Chondrocyte (in vitro differentiated cells): ENCODE measurements at regions not wholly inside any gene's neighbourhood (a gene's known extent, or its start where the extent isn't known, plus 50 kb on each side); places are given as distances from the start of the nearest gene placed in this dataset.

Experiments
- DNase-seq: peaks from one replicate; pipeline ENCODE4 v3.0.0; 2021; ENCODE audit warnings: mixed read lengths, low spot score
- H3K27ac Mint-ChIP-seq: one replicate; pipeline ENCODE4 v1.8.0; 2021; ENCODE audit warnings: mild to moderate bottlenecking, moderate library complexity, mixed read lengths; ENCODE audit not compliant: unreplicated experiment
- H3K27me3 Mint-ChIP-seq: 2 replicates; pipeline ENCODE4 v1.8.0; 2021; ENCODE audit warnings: low read depth, mixed read lengths
- H3K36me3 Mint-ChIP-seq: 2 replicates; pipeline ENCODE4 v1.8.0; 2021; ENCODE audit warnings: low read depth, mixed read lengths
- H3K4me1 Mint-ChIP-seq: 2 replicates; pipeline ENCODE4 v1.8.0; 2021; ENCODE audit warnings: low read depth, mild to moderate bottlenecking, mixed read lengths
- H3K4me3 Mint-ChIP-seq: one replicate; pipeline ENCODE4 v1.8.0; 2021; ENCODE audit warnings: mild to moderate bottlenecking, moderate library complexity, mixed read lengths; ENCODE audit not compliant: unreplicated experiment
- H3K9me3 Mint-ChIP-seq: 2 replicates; pipeline ENCODE4 v1.8.0; 2021; ENCODE audit warnings: low read depth, mixed read lengths
- TF ChIP-seq, protein P1 (sequence below): fragments of 200-600 bp; sonication (generic); IDR thresholded peaks from 2 replicates; pipeline ENCODE4 v1.5.0; 2021; ENCODE audit warnings: antibody characterized with exemption, mild to moderate bottlenecking, moderate library complexity

DNA sequence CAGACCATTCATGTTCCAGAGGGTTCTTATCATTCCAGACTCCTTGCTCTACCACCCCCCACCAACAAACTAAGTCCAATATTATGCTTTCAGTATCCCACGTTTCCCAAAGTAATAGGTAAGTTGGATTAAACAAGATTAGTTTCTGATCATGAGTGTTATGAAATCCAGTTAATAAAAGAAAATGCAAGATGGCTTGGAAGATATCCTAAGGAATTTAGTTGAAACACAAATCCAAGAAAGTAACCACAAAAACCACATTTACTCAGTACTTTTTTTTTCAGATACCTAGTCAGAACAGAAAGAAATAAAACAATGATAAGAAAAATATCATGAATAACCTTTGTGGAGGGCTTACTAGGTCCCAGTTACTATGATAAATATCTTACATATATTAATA is 119.4 kb upstream of the MIR17HG start:
- Mint-ChIP-seq H3K27me3 (no peaks in the 10 kb centered on the region), H3K36me3 (peaks cover 2% of the 10 kb centered on the region), H3K27ac (no peak overlapping the region), H3K9me3 (peaks cover 9% of the 10 kb centered on the region), H3K4me1 (no peaks in the 10 kb centered on the region), H3K4me3 (no peak overlapping the region)
- DNase-seq: no peak
- TF ChIP-seq, protein P1, sequence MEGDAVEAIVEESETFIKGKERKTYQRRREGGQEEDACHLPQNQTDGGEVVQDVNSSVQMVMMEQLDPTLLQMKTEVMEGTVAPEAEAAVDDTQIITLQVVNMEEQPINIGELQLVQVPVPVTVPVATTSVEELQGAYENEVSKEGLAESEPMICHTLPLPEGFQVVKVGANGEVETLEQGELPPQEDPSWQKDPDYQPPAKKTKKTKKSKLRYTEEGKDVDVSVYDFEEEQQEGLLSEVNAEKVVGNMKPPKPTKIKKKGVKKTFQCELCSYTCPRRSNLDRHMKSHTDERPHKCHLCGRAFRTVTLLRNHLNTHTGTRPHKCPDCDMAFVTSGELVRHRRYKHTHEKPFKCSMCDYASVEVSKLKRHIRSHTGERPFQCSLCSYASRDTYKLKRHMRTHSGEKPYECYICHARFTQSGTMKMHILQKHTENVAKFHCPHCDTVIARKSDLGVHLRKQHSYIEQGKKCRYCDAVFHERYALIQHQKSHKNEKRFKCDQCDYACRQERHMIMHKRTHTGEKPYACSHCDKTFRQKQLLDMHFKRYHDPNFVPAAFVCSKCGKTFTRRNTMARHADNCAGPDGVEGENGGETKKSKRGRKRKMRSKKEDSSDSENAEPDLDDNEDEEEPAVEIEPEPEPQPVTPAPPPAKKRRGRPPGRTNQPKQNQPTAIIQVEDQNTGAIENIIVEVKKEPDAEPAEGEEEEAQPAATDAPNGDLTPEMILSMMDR: no peak

DNA sequence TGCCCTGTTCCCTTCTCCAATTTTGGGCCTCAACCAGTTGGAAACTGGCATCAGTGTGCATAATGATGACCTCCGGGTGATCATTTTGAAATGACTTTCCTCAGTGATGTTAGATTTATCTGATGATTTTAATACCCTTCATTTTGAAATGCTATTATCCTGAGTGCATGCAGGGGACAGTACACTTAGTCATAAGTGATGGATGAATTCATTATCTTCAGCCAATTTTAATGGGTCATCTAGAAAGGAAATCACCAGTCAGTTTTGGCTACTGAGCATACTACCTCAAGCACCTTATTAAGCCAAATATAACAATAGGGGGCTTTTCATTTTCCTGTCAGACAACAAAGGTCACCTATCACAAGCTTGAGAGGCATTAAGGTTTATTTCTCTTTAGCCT is 118.5 kb upstream of the MIR17HG start:
- Mint-ChIP-seq H3K4me1 (no peaks in the 10 kb centered on the region), H3K4me3 (no peak overlapping the region), H3K9me3 (peaks cover 5% of the 10 kb centered on the region), H3K36me3 (peaks cover 2% of the 10 kb centered on the region), H3K27ac (no peak overlapping the region), H3K27me3 (no peaks in the 10 kb centered on the region)
- DNase-seq: no peak
- TF ChIP-seq, protein P1: no peak

DNA sequence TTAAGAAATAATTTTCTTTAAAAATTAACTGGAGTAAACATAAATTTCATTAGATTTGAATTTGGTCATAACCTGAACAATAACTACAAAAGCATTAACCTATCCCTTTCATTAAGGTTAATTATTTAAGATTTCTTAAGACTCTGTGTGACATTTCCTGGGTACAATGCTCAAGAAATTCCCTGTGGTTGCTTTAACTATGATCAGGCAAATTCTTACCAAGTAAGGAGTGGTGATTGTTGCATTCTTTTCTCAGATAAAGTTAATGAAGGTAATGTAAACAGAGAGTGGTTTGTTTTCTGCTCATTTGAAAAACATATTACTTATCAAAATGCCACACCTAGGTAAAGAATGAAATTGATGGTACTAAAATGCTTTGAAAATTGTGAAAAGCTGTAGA is 114.8 kb upstream of the MIR17HG start:
- Mint-ChIP-seq H3K27me3 (no peaks in the 10 kb centered on the region), H3K4me3 (no peak overlapping the region), H3K27ac (no peak overlapping the region), H3K36me3 (no peaks in the 10 kb centered on the region), H3K9me3 (no peaks in the 10 kb centered on the region), H3K4me1 (no peaks in the 10 kb centered on the region)
- TF ChIP-seq, protein P1: no peak
- DNase-seq: no peak

DNA sequence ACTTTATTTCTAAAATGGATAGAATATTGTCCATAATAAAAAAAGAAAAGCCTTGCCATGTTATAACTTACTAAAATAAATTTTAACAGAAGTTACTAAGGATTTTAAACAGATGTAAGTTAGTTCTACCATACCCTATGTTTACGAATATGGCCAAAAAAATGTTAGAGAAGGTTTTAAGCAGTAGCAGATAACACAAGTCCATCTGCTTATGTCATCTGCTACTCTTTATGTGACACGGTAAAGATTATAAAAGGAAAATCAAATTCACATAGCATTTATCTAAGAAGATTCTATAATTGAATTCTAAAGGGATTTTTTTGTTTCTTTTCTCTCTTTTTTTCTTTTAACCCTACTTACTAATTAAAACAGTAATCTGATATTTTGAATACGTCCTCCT is 114.2 kb upstream of the MIR17HG start:
- no peak overlapping the region for H3K4me3 Mint-ChIP-seq
- H3K9me3 Mint-ChIP-seq: no peaks in the 10 kb centered on the region
- no peaks in the 10 kb centered on the region for H3K36me3 Mint-ChIP-seq
- DNase-seq: no peak
- no peaks in the 10 kb centered on the region for H3K27me3 Mint-ChIP-seq
- TF ChIP-seq, protein P1: no peak
- no peaks in the 10 kb centered on the region for H3K4me1 Mint-ChIP-seq
- no peak overlapping the region for H3K27ac Mint-ChIP-seq

DNA sequence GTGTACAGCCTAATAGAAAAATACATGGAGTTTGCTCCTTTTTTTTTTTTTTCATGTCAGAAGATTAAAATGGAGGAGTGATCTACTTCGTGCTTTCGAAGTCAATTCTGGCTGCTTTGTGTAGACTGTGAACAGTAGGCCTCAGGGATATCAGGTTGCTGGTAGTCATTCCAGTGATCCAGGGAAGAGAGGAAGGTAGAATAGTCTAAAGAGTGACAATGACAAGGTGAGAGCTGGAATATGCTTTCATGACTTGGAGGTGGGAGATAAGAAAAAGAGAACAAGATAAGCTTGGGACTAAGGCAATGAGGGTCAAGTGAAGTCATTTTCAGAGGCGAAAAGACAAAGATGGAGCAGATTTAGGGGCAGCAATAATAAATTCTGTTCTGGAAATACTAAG is 111.3 kb upstream of the MIR17HG start:
- H3K4me3 Mint-ChIP-seq: no peak overlapping the region

More for the DNA sequence above, 111.3 kb upstream of the MIR17HG start:
- no peaks in the 10 kb centered on the region for H3K4me1 Mint-ChIP-seq
- no peaks in the 10 kb centered on the region for H3K36me3 Mint-ChIP-seq
- TF ChIP-seq, protein P1: no peak
- no peak overlapping the region for H3K27ac Mint-ChIP-seq
- H3K9me3 Mint-ChIP-seq: no peaks in the 10 kb centered on the region
- no peak for DNase-seq
- H3K27me3 Mint-ChIP-seq: no peaks in the 10 kb centered on the region
